ENCODE measurements at regions not wholly inside any gene's neighbourhood (a gene's known extent, or its start where the extent isn't known, plus 50 kb on each side); places are given as distances from the start of the nearest gene placed in this dataset.
"Not testable (repeated sequence)": the region's sequence is repeated elsewhere in the genome, so short reads cannot be mapped to it uniquely, and the experiment has no call there.

GRCh38 chr2:16218625-16219024, 278.3 kb downstream of the MYCN start:
- Histone ChIP-seq H3K4me3 (ENCODE audit: low read depth, low read length) (no peak overlapping the region), H3K27me3 (ENCODE audit: insufficient read depth, low read depth, severe bottlenecking) (no peaks in the 10 kb centered on the region), H3K27ac (no peak overlapping the region), H3K9me3 (ENCODE audit: severe bottlenecking) (no peaks in the 10 kb centered on the region), H3K36me3 (no peaks in the 10 kb centered on the region)
- TF ChIP-seq CTCF (IDR thresholded peaks at IDR 0.05; ENCODE audit: low read depth, low read length), result peak; percentile 84
- peak; percentile 78 for DNase-seq

GRCh38 chr2:16218161-16218560, 277.8 kb downstream of the MYCN start:
- no peak for TF ChIP-seq CTCF (IDR thresholded peaks at IDR 0.05; ENCODE audit: low read depth, low read length)
- DNase-seq, result no peak
- Histone ChIP-seq H3K4me3 (ENCODE audit: low read depth, low read length) (no peak overlapping the region), H3K27ac (no peak overlapping the region), H3K27me3 (ENCODE audit: insufficient read depth, low read depth, severe bottlenecking) (no peaks in the 10 kb centered on the region), H3K36me3 (no peaks in the 10 kb centered on the region), H3K9me3 (ENCODE audit: severe bottlenecking) (no peaks in the 10 kb centered on the region)

GRCh38 chr2:16217741-16218140, 277.4 kb downstream of the MYCN start:
- not testable (repeated sequence) for H3K27me3 ChIP-seq (ENCODE audit: insufficient read depth, low read depth, severe bottlenecking); DNase-seq; H3K36me3 ChIP-seq; H3K4me3 ChIP-seq (ENCODE audit: low read depth, low read length); H3K27ac ChIP-seq; H3K9me3 ChIP-seq (ENCODE audit: severe bottlenecking)

- no peaks in the 10 kb centered on the region for H3K27me3 ChIP-seq (ENCODE audit: insufficient read depth, low read depth, severe bottlenecking)
- H3K4me3 ChIP-seq (ENCODE audit: low read depth, low read length), result no peak overlapping the region
- H3K36me3 ChIP-seq, result no peaks in the 10 kb centered on the region
- H3K27ac ChIP-seq, result no peak overlapping the region
- TF ChIP-seq CTCF (IDR thresholded peaks at IDR 0.05; ENCODE audit: low read depth, low read length), result no peak
- no peak for DNase-seq
- H3K9me3 ChIP-seq (ENCODE audit: severe bottlenecking), result no peaks in the 10 kb centered on the region
Observed at GRCh38 chr2:16217291-16217690, 276.9 kb downstream of the MYCN start.

- Histone ChIP-seq H3K27ac (no peak overlapping the region), H3K9me3 (ENCODE audit: severe bottlenecking) (no peaks in the 10 kb centered on the region), H3K27me3 (ENCODE audit: insufficient read depth, low read depth, severe bottlenecking) (no peaks in the 10 kb centered on the region), H3K36me3 (no peaks in the 10 kb centered on the region), H3K4me3 (ENCODE audit: low read depth, low read length) (no peak overlapping the region)
- DNase-seq, result no peak
- TF ChIP-seq CTCF (IDR thresholded peaks at IDR 0.05; ENCODE audit: low read depth, low read length), result no peak
Observed at GRCh38 chr2:16216558-16216945, 276.2 kb downstream of the MYCN start.

GRCh38 chr2:16215902-16216557, 275.7 kb downstream of the MYCN start:
- H3K36me3 ChIP-seq, result no peaks in the 10 kb centered on the region
- DNase-seq, result no peak

More at GRCh38 chr2:16215902-16216557, 275.7 kb downstream of the MYCN start:
- Histone ChIP-seq H3K4me3 (ENCODE audit: low read depth, low read length) (no peak overlapping the region), H3K27ac (no peak overlapping the region), H3K9me3 (ENCODE audit: severe bottlenecking) (no peaks in the 10 kb centered on the region), H3K27me3 (ENCODE audit: insufficient read depth, low read depth, severe bottlenecking) (no peaks in the 10 kb centered on the region)
- no peak for TF ChIP-seq CTCF (IDR thresholded peaks at IDR 0.05; ENCODE audit: low read depth, low read length)

Measured in WERI-Rb-1 (cell line).